ENCODE measurements at regions not wholly inside any gene's neighbourhood (a gene's known extent, or its start where the extent isn't known, plus 50 kb on each side); places are given as distances from the start of the nearest gene placed in this dataset.

DNA sequence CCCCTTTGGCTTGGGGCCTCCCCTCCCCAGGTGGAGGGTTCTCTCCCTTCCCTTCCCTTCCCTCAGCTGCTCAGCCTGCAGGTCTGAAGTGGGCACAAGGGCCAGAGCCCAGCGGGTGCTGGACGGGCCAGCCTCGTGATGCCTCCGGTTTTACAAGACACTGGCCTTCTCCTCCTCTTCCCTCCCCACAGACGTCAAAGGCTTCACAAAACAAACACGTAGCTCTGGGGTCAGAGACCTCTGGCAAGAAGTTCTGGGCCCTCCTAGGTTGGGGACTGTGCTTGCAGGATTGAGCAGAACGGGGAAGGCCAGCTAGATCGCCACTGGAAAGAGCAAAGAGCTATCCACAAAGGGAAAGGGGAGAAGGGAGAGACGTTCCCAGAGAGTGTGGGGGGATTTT, 81.4 kb upstream of the TPM1 start:
- TF ChIP-seq, protein P1, sequence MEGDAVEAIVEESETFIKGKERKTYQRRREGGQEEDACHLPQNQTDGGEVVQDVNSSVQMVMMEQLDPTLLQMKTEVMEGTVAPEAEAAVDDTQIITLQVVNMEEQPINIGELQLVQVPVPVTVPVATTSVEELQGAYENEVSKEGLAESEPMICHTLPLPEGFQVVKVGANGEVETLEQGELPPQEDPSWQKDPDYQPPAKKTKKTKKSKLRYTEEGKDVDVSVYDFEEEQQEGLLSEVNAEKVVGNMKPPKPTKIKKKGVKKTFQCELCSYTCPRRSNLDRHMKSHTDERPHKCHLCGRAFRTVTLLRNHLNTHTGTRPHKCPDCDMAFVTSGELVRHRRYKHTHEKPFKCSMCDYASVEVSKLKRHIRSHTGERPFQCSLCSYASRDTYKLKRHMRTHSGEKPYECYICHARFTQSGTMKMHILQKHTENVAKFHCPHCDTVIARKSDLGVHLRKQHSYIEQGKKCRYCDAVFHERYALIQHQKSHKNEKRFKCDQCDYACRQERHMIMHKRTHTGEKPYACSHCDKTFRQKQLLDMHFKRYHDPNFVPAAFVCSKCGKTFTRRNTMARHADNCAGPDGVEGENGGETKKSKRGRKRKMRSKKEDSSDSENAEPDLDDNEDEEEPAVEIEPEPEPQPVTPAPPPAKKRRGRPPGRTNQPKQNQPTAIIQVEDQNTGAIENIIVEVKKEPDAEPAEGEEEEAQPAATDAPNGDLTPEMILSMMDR (conservative IDR thresholded peaks at IDR 0.05; ENCODE audit: low read length), result no peak
- no peak for DNase-seq (ENCODE audit: low read depth)
- H3K4me3 ChIP-seq (ENCODE audit: low read length), result no peak overlapping the region

DNA sequence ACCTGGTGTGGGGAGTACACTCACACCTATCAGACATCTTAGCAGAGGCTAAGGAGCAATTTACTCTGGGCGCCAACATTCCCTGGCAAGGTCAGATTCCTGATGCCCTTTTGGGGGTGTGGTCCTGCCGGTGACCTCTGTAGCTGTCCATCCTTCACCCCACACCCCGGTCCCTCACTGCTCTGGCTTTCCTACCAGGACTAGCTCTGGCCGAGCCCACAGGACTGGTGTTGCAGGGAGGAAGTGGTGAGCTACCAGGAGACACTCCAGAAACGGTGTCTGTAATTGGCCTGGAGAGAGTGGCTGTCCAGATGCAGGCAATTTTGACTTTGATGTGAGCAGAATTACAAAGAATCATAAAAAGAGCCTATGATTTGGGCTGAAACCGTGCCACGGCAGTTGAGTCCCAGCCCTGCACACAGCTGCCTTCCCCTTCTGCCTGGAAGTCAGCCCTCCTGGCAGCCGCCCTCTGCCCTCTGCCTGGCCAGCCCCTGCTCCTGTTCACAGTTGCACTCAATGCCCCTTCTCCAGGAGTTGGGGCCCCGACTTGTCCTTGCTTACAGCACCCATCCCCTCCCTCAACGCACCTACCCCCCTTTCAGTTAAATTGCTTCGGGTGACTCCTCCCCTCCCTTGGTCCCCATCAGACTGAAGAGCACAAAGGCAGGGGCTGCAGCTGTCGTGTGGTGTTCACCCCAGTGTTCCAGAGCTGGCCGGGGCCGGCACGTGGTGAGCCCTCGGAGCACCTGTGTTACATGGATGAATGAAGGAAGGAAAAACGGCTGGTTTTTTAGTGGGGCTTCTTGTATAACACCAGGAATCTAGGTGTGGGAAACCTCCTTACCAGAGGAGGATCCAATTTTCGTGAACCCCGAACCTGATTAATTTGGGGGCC, 80.2 kb upstream of the TPM1 start:
- peak; percentile 57 for DNase-seq (ENCODE audit: low read depth)
- H3K4me3 ChIP-seq (ENCODE audit: low read length), result no peak overlapping the region
- TF ChIP-seq, protein P1 (conservative IDR thresholded peaks at IDR 0.05; ENCODE audit: low read length), result no peak

DNA sequence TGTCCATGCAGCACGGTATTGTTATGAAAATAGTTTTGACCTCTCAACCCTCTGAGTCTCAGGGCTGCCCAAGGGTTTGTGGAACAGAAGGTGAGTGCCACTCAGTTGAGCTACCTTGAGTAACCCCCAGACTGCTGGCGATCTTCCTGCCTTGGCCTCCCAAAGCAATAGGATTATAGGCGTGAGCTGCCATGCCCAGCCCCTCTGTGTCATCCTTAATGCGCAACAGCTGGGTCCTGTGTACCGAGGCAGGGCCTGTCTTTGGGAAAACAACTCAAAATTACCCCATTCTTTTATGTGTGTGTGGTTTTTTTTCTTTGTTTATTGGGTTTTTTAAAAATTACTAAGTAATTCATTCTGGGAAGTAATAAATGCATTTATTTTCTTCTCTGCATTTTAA, 78.3 kb upstream of the TPM1 start:
- DNase-seq (ENCODE audit: low read depth), result peak; percentile 82
- TF ChIP-seq, protein P1 (conservative IDR thresholded peaks at IDR 0.05; ENCODE audit: low read length), result no peak
- no peak overlapping the region for H3K4me3 ChIP-seq (ENCODE audit: low read length)

DNA sequence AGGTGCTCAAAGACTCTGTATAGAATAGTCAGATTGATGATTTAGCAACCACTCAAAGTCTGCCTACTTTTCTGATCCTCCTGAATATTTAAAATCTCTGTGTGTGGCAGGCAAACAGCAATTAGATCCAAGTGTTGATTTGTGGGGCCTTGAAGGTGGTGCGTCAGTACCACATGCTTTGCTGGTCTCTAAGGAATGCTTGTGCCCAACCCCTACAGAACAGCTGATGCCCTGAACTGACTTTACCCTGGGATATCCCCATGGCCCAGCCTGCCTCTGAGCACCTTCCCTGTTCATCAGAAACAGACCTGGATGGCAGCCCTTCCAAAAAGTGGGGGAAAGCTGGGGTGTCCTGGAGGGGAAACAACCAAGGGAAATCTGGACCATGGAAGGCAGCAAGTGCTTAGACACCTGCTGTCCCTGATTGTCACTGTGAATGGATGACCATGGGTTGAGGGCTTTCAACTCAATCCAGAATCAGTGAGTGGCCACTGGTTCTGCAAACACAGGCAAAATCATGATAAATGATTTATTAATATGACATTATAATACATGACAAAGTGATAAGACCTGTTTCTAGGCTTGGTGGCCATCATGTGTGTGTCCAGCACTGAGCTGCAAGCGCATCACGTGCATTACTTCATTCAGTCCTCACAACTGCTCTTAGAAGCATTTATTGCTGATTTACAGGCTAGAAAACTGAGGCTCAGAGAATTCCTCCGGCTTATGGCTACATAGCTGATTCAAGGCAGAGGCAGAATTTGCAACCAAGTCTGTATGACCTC, 76.1 kb upstream of the TPM1 start:
- H3K4me3 ChIP-seq (ENCODE audit: low read length), result no peak overlapping the region
- TF ChIP-seq, protein P1 (conservative IDR thresholded peaks at IDR 0.05; ENCODE audit: low read length), result no peak
- DNase-seq (ENCODE audit: low read depth), result no peak

DNA sequence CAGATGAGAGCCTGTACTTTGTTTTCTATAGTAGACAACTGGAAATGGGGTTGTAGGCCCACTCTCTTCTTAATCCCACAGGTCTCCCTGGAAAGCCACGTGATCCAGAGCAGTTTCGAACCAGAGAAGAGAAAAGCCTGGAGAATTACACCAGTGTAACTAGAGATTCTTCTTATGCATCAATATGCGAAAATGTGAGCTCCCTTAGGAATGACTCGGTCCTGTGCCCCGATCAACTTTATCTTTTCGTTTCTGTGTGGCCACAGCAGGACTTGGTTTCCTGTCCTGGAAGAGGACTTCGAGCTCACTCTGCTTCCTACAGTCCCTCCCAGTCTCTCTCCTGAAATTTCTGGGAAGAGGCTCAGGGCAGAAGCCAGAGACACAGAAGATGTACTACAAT, 73.8 kb upstream of the TPM1 start:
- no peak overlapping the region for H3K4me3 ChIP-seq (ENCODE audit: low read length)
- DNase-seq (ENCODE audit: low read depth), result no peak
- TF ChIP-seq, protein P1 (conservative IDR thresholded peaks at IDR 0.05; ENCODE audit: low read length), result no peak

DNA sequence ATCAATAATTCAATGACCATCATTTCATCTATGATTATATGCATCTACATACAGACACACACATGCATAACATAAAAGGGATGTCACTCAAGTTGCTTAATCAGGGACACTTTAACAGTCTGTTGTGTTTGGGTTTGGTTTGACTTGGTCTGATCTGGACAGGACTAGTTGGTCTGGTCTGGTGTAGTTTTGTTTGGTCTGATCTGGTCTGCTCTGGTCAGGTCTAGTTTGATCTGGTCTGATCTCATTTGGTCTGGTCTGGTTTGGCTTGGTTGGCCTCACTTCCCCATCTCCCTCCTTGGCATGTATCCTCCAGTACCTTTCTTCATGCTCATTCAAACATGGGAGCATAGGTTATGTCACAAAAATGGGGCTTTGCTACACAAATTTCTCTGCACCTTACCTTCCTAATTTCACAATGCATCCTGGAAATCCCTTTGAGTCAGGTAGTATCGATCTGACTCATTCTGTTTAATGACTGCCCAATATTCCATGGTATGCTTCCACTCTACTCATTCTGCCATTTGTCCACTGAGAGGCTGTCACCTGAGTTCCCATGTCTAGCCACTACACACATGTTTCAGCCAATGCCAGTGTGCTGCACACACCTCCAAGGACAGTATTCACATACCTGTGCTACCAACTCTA, 73.0 kb upstream of the TPM1 start:
- TF ChIP-seq, protein P1 (conservative IDR thresholded peaks at IDR 0.05; ENCODE audit: low read length), result no peak
- H3K4me3 ChIP-seq (ENCODE audit: low read length), result no peak overlapping the region
- DNase-seq (ENCODE audit: low read depth), result no peak
